Left colon (tissue), 2 donors: ENCODE measurements at regions not wholly inside any gene's neighbourhood (a gene's known extent, or its start where the extent isn't known, plus 50 kb on each side); places are given as distances from the start of the nearest gene placed in this dataset.

ENCODE experiments used
- ATAC-seq: fragments of 200-7000 bp; cut with Tn5 transposase; one replicate; pipeline ENCODE4 v1.9.1; 2020; ENCODE audit warnings: mild to moderate bottlenecking, moderate library complexity
- DNase-seq, 2 donors: peaks; one replicate each; pipeline ENCODE4 v3.0.0-alpha.2; 2020
- intact Hi-C, 2 donors: fragments of 100-400 bp; cut with DNase I in 1 of 2; cut with micrococcal nuclease in 1 of 2; formaldehyde crosslinking; loops; one replicate each; pipeline versions ENCODE4 v1.11.2 to v1.14.0; 2022; cut with DNase I, micrococcal nuclease
- donor health status: DM: no; HTN: no; CAD: no.
- donor health status: DM: yes; HTN: yes; CAD: no.

- ATAC-seq (no peak), DNase-seq (no peak)
- intact Hi-C loops, result no loop called here
Measured at GRCh38 chr15:69660658-69661405, 208.2 kb downstream of the RPLP1 start.

GRCh38 chr15:69661446-69661845 is 208.8 kb downstream of the RPLP1 start:
- DNase-seq (no peak), ATAC-seq (no peak)
- intact Hi-C loops, result no loop called here

- no peak for ATAC-seq
- intact Hi-C loops, result no loop called here
Measured at GRCh38 chr15:69661871-69662644, 209.4 kb downstream of the RPLP1 start.

GRCh38 chr15:69662645-69663000 is 210.0 kb downstream of the RPLP1 start:
- DNase-seq, result no peak
- ATAC-seq, result no peak
- intact Hi-C loops, result no loop called here

More at GRCh38 chr15:69661871-69662644, 209.4 kb downstream of the RPLP1 start:
- no peak for DNase-seq

- ATAC-seq, result no peak
- no peak for DNase-seq
- intact Hi-C loops, result no loop called here
Measured at GRCh38 chr15:69663441-69663840, 210.8 kb downstream of the RPLP1 start.

GRCh38 chr15:69663982-69664381 is 211.4 kb downstream of the RPLP1 start:
- ATAC-seq (no peak), DNase-seq (no peak)
- intact Hi-C loops, result no loop called here

- intact Hi-C loops, result no loop called here
- ATAC-seq, result no peak
- no peak for DNase-seq
Measured at GRCh38 chr15:69664572-69665571, 212.3 kb downstream of the RPLP1 start.

- no peak for DNase-seq
- peak; percentile 45 for ATAC-seq
- intact Hi-C loops, result no loop called here
Measured at GRCh38 chr15:69665641-69666111, 213.1 kb downstream of the RPLP1 start.

GRCh38 chr15:69666441-69666882 is 213.8 kb downstream of the RPLP1 start:
- no peak for ATAC-seq
- DNase-seq, result no peak
- intact Hi-C loops, result no loop called here

- DNase-seq (no peak), ATAC-seq (no peak)
- intact Hi-C loops, result no loop called here
Measured at GRCh38 chr15:69666921-69667811, 214.5 kb downstream of the RPLP1 start.

GRCh38 chr15:69668039-69668705 is 215.6 kb downstream of the RPLP1 start:
- ATAC-seq (no peak), DNase-seq (no peak)
- intact Hi-C loops, result no loop called here

GRCh38 chr15:69668963-69669362 is 216.3 kb downstream of the RPLP1 start:
- ATAC-seq (peak; percentile 33), DNase-seq (peak; percentile 30 to 39)
- intact Hi-C loops, result no loop called here

- ATAC-seq (no peak), DNase-seq (no peak)
- intact Hi-C loops, result no loop called here
Measured at GRCh38 chr15:69669446-69669845, 216.8 kb downstream of the RPLP1 start.

GRCh38 chr15:69673291-69673881 is 220.8 kb downstream of the RPLP1 start:
- DNase-seq (no peak), ATAC-seq (no peak)
- intact Hi-C loops, result no loop called here

GRCh38 chr15:69675731-69676130 is 223.1 kb downstream of the RPLP1 start:
- intact Hi-C loops, result no loop called here
- ATAC-seq (no peak), DNase-seq (no peak)

- DNase-seq (no peak), ATAC-seq (no peak)
- intact Hi-C loops, result no loop called here
Measured at GRCh38 chr15:69677403-69677802, 224.8 kb downstream of the RPLP1 start.

- ATAC-seq (no peak), DNase-seq (no peak)
- intact Hi-C loops, result no loop called here
Measured at GRCh38 chr15:69679623-69680228, 227.1 kb downstream of the RPLP1 start.
